Stomach smooth muscle (tissue), 2 donors: ENCODE measurements at regions not wholly inside any gene's neighbourhood (a gene's known extent, or its start where the extent isn't known, plus 50 kb on each side); places are given as distances from the start of the nearest gene placed in this dataset.

Experiments used
- H3K27ac ChIP-seq: one replicate; pipeline ENCODE4 v1.7.0; 2013; ENCODE audit warnings: mild to moderate bottlenecking, low read length, inconsistent platforms
- H3K27me3 ChIP-seq, 2 donors: one replicate each; pipeline ENCODE4 v1.7.0; 2013; ENCODE audit warnings: low read length in 2 of 2; ENCODE audit not compliant: insufficient read depth in 2 of 2, control insufficient read depth in 1 of 2
- H3K36me3 ChIP-seq, 2 donors: one replicate each; pipeline ENCODE4 v1.7.0; 2013; ENCODE audit warnings: low read length in 2 of 2; ENCODE audit not compliant: control insufficient read depth in 2 of 2, insufficient read depth in 2 of 2
- H3K4me1 ChIP-seq: one replicate; pipeline ENCODE4 v1.7.0; 2013; ENCODE audit warnings: low read length; ENCODE audit not compliant: control insufficient read depth, insufficient read depth
- H3K4me3 ChIP-seq, 2 donors: one replicate each; pipeline ENCODE4 v1.7.0; 2013; ENCODE audit warnings: low read length in 2 of 2
- H3K9ac ChIP-seq, 2 donors: one replicate each; pipeline ENCODE4 v1.7.0; 2013; ENCODE audit warnings: low read length in 2 of 2, mild to moderate bottlenecking in 1 of 2
- H3K9me3 ChIP-seq, 2 donors: one replicate each; pipeline ENCODE4 v1.7.0; 2013; ENCODE audit warnings: low read length in 2 of 2; ENCODE audit not compliant: control insufficient read depth in 2 of 2
- donor health status: healthy.
- donor health status: Pancreatic carcinoma.

DNA sequence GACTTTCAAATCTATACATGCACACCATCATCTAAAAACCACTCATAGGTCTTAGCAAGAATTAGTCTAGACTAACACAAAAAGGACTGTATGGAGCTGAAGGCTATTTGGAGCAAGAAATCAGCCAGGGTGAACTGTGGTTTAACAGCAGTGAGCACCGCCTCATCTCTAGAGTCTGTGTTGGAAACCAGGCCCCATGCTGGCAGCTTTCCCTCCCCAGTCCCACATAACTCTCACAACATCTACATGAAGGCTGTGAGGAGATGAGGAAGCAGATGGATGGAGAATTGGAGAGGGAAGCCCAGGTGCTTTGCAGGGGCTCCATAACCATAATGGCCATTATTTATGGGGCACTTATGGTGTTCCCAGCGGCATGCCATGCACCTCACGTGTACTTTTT, 133.2 kb upstream of the TOPAZ1 start:
- Histone ChIP-seq H3K27ac (no peak overlapping the region), H3K4me3 (no peak overlapping the region), H3K9ac (no peak overlapping the region), H3K27me3 (peaks cover 0 to 14% of the 10 kb centered on the region in 2 donors), H3K9me3 (no peaks in the 10 kb centered on the region), H3K36me3 (no peaks in the 10 kb centered on the region), H3K4me1 (no peaks in the 10 kb centered on the region)

DNA sequence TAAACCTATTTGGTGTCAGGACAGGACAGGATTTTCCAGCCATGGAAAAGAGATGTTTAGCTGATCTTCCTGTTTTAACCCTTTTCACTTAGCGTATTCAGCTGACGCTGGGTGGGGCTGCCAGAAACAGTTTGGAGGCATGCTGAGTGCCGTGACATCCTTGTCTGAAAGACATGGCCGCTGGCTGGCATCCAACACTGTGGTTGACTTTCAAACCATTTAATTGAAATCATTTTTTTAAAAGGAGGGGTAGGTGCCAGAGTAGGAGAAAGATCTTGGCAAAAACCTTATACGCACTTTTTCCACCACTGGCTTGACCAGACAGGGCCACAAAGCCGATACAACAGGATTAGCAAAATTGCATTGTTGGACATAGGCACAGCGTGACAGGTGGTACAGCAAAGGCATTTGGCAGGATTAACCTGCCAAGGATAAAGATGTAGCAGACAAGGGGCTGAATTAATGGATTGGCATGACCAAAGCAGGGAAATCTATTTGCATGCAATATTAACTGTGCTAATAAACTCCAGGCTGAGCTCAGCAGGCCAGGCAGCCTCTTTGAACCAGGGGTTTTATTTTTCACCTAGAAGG, 131.8 kb upstream of the TOPAZ1 start:
- H3K36me3 ChIP-seq, result no peaks in the 10 kb centered on the region
- no peak overlapping the region for H3K27ac ChIP-seq
- H3K4me1 ChIP-seq, result no peaks in the 10 kb centered on the region

DNA sequence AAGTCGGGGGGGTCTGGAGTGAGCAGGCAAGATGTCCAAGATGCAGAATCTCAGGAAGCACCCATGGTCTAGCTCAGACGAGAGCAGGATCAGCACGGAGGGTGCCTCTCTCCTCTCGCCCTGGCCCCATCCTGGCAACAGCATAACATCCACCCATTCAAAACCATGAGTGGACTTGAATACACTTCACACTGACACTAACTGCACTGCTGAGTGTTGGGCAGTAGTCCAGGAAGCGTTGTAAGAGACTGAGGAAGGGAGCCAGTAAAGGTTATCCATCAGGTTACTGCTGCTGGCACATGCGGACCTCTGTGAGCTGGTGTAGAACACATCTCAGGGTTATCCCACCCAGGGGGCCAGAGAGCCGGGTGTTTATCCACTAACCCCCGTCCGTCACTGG, 131.0 kb upstream of the TOPAZ1 start:
- Histone ChIP-seq H3K9me3 (no peaks in the 10 kb centered on the region), H3K27ac (no peak overlapping the region), H3K4me1 (no peaks in the 10 kb centered on the region), H3K9ac (no peak overlapping the region), H3K4me3 (no peak overlapping the region), H3K36me3 (no peaks in the 10 kb centered on the region), H3K27me3 (peaks cover 0 to 6% of the 10 kb centered on the region in 2 donors)

More for the DNA sequence above, 131.8 kb upstream of the TOPAZ1 start:
- Histone ChIP-seq H3K9me3 (no peaks in the 10 kb centered on the region), H3K27me3 (peaks cover 0 to 11% of the 10 kb centered on the region in 2 donors), H3K9ac (no peak overlapping the region), H3K4me3 (no peak overlapping the region)

DNA sequence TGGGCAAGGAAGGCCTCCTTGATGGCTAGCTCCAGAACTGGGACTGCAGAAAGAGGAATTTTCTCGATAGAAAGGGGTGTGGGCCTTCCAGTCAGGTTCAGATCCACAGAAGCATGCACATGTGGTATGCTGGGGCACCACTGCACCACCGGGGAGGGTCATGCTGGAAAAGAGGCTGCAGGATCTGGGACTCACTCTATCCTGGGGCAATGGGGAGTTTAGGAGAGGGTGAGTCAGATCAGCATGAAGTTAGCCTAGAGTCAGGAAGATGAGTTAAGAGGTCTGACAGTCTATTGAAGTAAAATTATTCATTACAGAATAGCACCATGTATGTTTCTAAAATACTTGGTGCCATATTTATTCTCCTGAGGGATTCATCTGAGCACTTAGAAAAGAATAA, 130.2 kb upstream of the TOPAZ1 start:
- H3K27ac ChIP-seq, result no peak overlapping the region
- H3K9ac ChIP-seq, result no peak overlapping the region
- H3K4me3 ChIP-seq, result no peak overlapping the region
- H3K4me1 ChIP-seq, result no peaks in the 10 kb centered on the region
- H3K27me3 ChIP-seq, result peaks cover 0 to 2% of the 10 kb centered on the region in 2 donors
- no peaks in the 10 kb centered on the region for H3K9me3 ChIP-seq
- H3K36me3 ChIP-seq, result no peaks in the 10 kb centered on the region

DNA sequence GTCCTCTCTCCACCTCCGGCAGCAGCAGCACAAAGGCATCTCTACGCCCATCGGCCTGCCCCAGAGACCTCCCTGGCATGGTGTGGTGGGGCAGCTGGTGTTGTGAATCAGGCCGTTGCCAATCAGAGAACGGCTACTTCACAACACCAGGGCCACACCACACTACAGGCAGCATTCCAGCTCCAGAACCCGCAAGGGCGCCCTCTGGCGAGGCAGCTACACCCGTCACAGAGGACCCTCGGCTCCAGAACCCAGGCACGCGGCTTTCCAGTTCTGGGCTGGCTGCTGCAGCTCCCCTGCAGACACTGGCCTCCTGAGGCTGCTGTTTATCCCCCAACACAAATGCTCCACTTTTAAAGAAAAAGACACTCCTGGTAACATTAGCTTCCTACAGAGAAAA, 127.5 kb upstream of the TOPAZ1 start:
- H3K27ac ChIP-seq, result no peak overlapping the region
- no peak overlapping the region for H3K4me3 ChIP-seq
- no peak overlapping the region for H3K9ac ChIP-seq
- peaks cover 0 to 2% of the 10 kb centered on the region in 2 donors for H3K27me3 ChIP-seq
- H3K4me1 ChIP-seq, result no peaks in the 10 kb centered on the region
- no peaks in the 10 kb centered on the region for H3K9me3 ChIP-seq
- no peaks in the 10 kb centered on the region for H3K36me3 ChIP-seq

DNA sequence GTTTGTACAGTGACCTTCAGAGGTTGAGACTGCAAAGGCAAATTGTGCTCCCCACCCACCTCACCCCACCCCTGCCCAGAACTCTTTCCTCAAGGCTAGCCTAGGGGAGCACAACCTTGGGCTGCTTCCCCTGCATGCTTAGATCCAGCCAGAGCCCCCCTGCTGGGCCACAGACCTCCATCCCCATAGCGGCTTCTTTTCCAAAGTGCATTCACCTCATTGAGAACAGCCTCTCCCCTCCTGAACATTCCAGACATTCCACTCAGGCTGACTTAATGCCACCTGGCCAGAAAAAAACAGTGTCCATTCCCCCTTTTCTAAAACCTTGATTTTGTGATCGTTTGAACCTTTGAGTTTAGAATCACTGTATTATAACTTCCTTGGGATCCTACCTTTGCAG, 124.4 kb upstream of the TOPAZ1 start:
- H3K9ac ChIP-seq, result no peak overlapping the region
- H3K9me3 ChIP-seq, result no peaks in the 10 kb centered on the region
- no peak overlapping the region for H3K27ac ChIP-seq
- no peaks in the 10 kb centered on the region for H3K4me1 ChIP-seq
- no peaks in the 10 kb centered on the region for H3K27me3 ChIP-seq
- no peak overlapping the region for H3K4me3 ChIP-seq
- no peaks in the 10 kb centered on the region for H3K36me3 ChIP-seq

DNA sequence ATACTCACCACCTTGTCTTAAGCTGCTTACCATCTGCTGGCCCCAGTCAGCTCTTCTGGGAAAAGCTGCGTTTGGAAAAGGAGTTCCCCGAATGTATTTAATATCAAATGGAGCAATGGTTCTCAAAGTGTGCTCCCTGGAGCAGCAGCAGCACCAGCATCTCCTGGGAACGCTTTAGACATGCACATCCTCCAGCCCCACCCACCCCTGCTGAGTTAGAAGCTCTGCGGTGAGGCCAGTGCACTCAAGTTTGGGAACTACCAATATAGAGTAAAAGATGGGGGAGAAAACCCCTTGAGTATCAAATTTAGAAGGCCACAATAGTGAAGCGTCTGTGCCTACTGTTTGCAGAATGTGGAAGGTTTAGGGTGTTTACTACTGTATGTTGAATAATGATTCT, 124.0 kb upstream of the TOPAZ1 start:
- Histone ChIP-seq H3K4me3 (no peak overlapping the region), H3K9me3 (no peaks in the 10 kb centered on the region), H3K9ac (no peak overlapping the region), H3K27ac (no peak overlapping the region), H3K27me3 (no peaks in the 10 kb centered on the region), H3K4me1 (no peaks in the 10 kb centered on the region), H3K36me3 (no peaks in the 10 kb centered on the region)

DNA sequence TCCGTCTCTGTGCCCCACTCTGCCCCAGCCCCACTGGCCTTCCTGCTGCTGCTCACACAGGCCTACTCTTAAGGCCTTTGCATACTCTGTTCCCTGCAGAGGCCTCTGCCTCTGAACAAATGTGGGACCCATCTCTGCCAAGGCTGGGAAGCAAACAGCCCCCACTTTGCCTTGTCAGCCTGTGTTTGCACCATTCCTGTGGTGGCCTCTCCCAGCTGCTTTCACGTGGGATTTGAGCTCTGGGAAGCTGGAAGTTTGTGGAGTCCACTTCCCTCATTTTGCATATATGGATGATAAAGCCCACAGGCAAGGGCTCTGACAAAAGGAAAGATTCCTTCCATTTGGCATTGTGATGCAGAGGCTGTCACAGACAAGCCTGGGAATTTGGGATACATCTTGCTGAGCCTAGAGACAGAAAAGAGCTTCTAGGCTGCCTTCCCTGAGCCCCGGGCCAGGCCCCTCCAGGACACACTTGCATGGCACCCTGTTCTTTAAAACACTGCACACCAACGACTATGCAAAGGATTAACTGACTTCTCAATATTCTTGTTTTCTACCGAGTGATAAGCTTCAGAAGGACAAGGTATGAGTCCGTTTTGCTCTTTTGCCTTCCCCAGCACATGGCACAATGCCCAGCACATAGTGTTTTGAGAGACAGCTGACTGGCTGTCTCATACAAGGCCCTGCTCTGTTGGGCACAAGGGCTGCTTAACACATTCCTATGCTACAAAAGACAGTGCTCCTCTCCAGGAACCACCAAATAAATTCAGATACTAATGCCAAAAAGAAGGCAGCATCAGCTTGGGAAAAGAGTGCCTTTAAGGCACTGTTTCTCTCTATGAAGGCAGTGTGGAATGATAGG, 120.7 kb upstream of the TOPAZ1 start:
- peaks cover 0 to 3% of the 10 kb centered on the region in 2 donors for H3K9me3 ChIP-seq
- no peak overlapping the region for H3K4me3 ChIP-seq
- no peak overlapping the region for H3K27ac ChIP-seq
- no peaks in the 10 kb centered on the region for H3K27me3 ChIP-seq
- no peaks in the 10 kb centered on the region for H3K4me1 ChIP-seq
- no peaks in the 10 kb centered on the region for H3K36me3 ChIP-seq
- H3K9ac ChIP-seq, result no peak overlapping the region

DNA sequence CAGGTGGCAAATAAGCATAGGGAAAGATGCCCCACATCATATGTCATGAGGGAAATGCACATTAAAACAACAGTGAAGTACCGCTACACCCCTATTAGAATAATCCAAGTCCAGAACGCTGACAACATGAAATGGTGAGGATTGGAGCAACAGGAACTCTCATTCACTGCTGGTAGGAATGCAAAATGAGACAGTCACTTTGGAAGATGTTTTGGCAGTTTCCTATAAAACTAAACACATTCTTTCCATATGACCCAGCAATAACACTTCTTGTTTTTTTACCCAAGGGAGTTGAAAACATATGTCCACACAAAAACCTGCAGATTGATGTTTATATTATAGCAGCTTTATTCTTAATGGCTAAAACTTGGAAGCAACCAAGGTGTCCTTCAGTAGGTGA, 116.4 kb upstream of the TOPAZ1 start:
- peaks cover 0 to 3% of the 10 kb centered on the region in 2 donors for H3K9me3 ChIP-seq
- H3K36me3 ChIP-seq, result no peaks in the 10 kb centered on the region
- no peak overlapping the region for H3K27ac ChIP-seq
- H3K27me3 ChIP-seq, result no peaks in the 10 kb centered on the region
- no peaks in the 10 kb centered on the region for H3K4me1 ChIP-seq
- no peak overlapping the region for H3K9ac ChIP-seq
- H3K4me3 ChIP-seq, result no peak overlapping the region

DNA sequence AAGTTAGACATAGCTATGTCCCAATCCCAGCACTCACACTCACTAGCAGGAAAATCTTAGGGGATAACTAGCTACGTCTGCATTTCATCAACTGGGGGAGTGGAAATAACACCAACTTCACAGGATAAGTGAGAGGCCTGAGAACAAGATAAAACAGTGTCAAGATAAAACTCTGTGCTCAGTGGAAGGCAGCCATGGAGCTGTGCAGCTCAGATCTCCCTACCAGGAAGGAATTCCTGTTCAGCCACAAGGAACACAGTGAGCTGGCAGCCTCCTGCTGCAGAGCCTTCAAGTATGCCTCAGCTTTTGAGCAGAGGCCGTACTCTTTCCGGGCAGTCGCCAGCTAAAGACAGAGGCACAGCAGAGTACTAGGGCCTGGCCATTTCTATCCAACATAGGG, 115.8 kb upstream of the TOPAZ1 start:
- H3K36me3 ChIP-seq, result no peaks in the 10 kb centered on the region
- H3K27ac ChIP-seq, result no peak overlapping the region
- peaks cover 0 to 3% of the 10 kb centered on the region in 2 donors for H3K9me3 ChIP-seq
- no peaks in the 10 kb centered on the region for H3K4me1 ChIP-seq
- H3K4me3 ChIP-seq, result no peak overlapping the region
- no peaks in the 10 kb centered on the region for H3K27me3 ChIP-seq
- H3K9ac ChIP-seq, result no peak overlapping the region
